ENCODE measurements at regions not wholly inside any gene's neighbourhood (a gene's known extent, or its start where the extent isn't known, plus 50 kb on each side); places are given as distances from the start of the nearest gene placed in this dataset.
"Not testable (repeated sequence)": the region's sequence is repeated elsewhere in the genome, so short reads cannot be mapped to it uniquely, and the experiment has no call there.

DNA sequence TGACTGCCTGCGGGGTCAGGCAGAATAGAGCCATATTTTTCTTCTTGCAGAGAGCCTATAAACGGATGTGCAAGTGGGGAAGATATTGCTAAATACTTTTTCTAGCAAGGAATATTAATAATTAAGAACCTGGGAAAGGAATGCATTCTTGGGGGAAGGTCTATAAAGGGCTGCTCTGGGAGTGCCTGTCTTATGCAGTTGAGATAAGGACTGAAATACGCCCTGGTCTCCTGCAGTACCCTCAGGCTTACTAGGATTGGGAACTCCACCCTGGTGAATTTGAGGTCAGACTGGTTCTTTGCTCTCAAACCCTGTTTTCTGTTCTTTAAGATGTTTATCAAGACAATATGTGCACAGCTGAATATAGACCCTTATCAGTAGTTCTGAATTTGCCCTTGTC is 152.5 kb upstream of the APOOL start:
- TF ChIP-seq, protein P1, sequence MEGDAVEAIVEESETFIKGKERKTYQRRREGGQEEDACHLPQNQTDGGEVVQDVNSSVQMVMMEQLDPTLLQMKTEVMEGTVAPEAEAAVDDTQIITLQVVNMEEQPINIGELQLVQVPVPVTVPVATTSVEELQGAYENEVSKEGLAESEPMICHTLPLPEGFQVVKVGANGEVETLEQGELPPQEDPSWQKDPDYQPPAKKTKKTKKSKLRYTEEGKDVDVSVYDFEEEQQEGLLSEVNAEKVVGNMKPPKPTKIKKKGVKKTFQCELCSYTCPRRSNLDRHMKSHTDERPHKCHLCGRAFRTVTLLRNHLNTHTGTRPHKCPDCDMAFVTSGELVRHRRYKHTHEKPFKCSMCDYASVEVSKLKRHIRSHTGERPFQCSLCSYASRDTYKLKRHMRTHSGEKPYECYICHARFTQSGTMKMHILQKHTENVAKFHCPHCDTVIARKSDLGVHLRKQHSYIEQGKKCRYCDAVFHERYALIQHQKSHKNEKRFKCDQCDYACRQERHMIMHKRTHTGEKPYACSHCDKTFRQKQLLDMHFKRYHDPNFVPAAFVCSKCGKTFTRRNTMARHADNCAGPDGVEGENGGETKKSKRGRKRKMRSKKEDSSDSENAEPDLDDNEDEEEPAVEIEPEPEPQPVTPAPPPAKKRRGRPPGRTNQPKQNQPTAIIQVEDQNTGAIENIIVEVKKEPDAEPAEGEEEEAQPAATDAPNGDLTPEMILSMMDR (IDR thresholded peaks at IDR 0.05; ENCODE audit: low read depth, low read length) = not testable (repeated sequence)
- TF ChIP-seq EZH2phosphoT487 (IDR thresholded peaks at IDR 0.05; ENCODE audit: low read depth) = not testable (repeated sequence)

All from OCI-LY3 (cell line).